HEK293 (cell line): ENCODE measurements at regions not wholly inside any gene's neighbourhood (a gene's known extent, or its start where the extent isn't known, plus 50 kb on each side); places are given as distances from the start of the nearest gene placed in this dataset.

Source experiments
- CTCF ChIA-PET: fragments of 350-600 bp; formaldehyde crosslinking; extraction: SDS; loops from one replicate; lab custom pipeline; 2021; ENCODE audit warnings: antibody characterized with exemption; lab: Yijun Ruan, JAX
- POLR2A ChIA-PET: fragments of 300-600 bp; formaldehyde crosslinking; extraction: SDS; loops from one replicate; lab custom pipeline; 2020; ENCODE audit warnings: antibody characterized with exemption, inconsistent platforms; lab: Yijun Ruan, JAX
- H3K27ac ChIP-seq: fragments of 200-500 bp; sonication (Bioruptor generic); 2 replicates; pipeline ENCODE4 v1.5.1; 2014; ENCODE audit warnings: low read depth, low read length, control low read depth, inconsistent platforms; ENCODE audit errors: extremely low read depth
- H3K36me3 ChIP-seq, 2 experiments: fragments of 200-500 bp in 1 of 2; sonication (Bioruptor generic) in 1 of 2; 1 replicate in 1 of 2; 2 replicates in 1 of 2; pipeline ENCODE4 v1.5.1; 2014 to 2017; ENCODE audit warnings: inconsistent platforms in 2 of 2, low read length in 2 of 2; ENCODE audit not compliant: control insufficient read depth in 2 of 2, insufficient read depth in 1 of 2
- H3K4me1 ChIP-seq: fragments of 200-500 bp; sonication (Bioruptor generic); 2 replicates; pipeline ENCODE4 v1.5.1; 2014; ENCODE audit warnings: mild to moderate bottlenecking, low read length, inconsistent platforms; ENCODE audit not compliant: control insufficient read depth, insufficient read depth
- H3K4me3 ChIP-seq: 2 replicates; pipeline ENCODE4 v1.5.1; 2011; ENCODE audit warnings: low read depth, mild to moderate bottlenecking, control low read depth, low read length, moderate library complexity
- H3K9me3 ChIP-seq: fragments of 200-500 bp; sonication (Bioruptor generic); 2 replicates; pipeline ENCODE4 v1.5.1; 2014; ENCODE audit warnings: low read depth, low read length, inconsistent platforms; ENCODE audit not compliant: control insufficient read depth, insufficient read depth
- AEBP2 ChIP-seq: fragments of 450-650 bp; formaldehyde crosslinking; IDR thresholded peaks from 2 replicates; pipeline ENCODE4 v1.5.1; 2016; ENCODE audit warnings: missing biosample characterization, missing genetic modification characterization, borderline replicate concordance
- HOXD13 ChIP-seq: sonication (generic); formaldehyde crosslinking; IDR thresholded peaks from 2 replicates; pipeline ENCODE4 v1.8.0; 2022; ENCODE audit warnings: missing genetic modification reagents, borderline replicate concordance
- KLF7 ChIP-seq: fragments of 450-650 bp; formaldehyde crosslinking; IDR thresholded peaks from 2 replicates; pipeline ENCODE4 v1.5.1; 2016; ENCODE audit warnings: missing biosample characterization, missing genetic modification characterization, borderline replicate concordance
- PRDM10 ChIP-seq: fragments of 450-650 bp; formaldehyde crosslinking; IDR thresholded peaks from 2 replicates; pipeline ENCODE4 v1.5.1; 2016; ENCODE audit warnings: missing biosample characterization, missing genetic modification characterization
- ZBTB21 ChIP-seq: fragments of 450-650 bp; formaldehyde crosslinking; IDR thresholded peaks from 2 replicates; pipeline ENCODE4 v1.5.1; 2017; ENCODE audit warnings: missing biosample characterization, missing genetic modification characterization
- ZBTB48 ChIP-seq: fragments of 450-650 bp; formaldehyde crosslinking; IDR thresholded peaks from 2 replicates; pipeline ENCODE4 v1.5.1; 2016; ENCODE audit warnings: missing biosample characterization, missing genetic modification characterization
- ZNF132 ChIP-seq: fragments of 450-650 bp; formaldehyde crosslinking; IDR thresholded peaks from 2 replicates; pipeline ENCODE4 v1.5.1; 2017; ENCODE audit warnings: missing biosample characterization, missing genetic modification characterization, borderline replicate concordance
- ZNF138 ChIP-seq: fragments of 450-650 bp; formaldehyde crosslinking; IDR thresholded peaks from 2 replicates; pipeline ENCODE4 v1.5.1; 2016; ENCODE audit warnings: missing biosample characterization, missing genetic modification characterization, borderline replicate concordance
- ZNF221 ChIP-seq: fragments of 450-650 bp; formaldehyde crosslinking; IDR thresholded peaks from 2 replicates; pipeline ENCODE4 v1.5.1; 2017; ENCODE audit warnings: missing biosample characterization, missing genetic modification characterization, borderline replicate concordance
- ZNF223 ChIP-seq: fragments of 450-650 bp; formaldehyde crosslinking; IDR thresholded peaks from 2 replicates; pipeline ENCODE4 v1.5.1; 2016; ENCODE audit warnings: missing biosample characterization, missing genetic modification characterization
- ZNF274 ChIP-seq, 2 experiments: fragments of 200-500 bp in 1 of 2; fragments of 450-650 bp in 1 of 2; sonication (Bioruptor generic) in 1 of 2; formaldehyde crosslinking in 1 of 2; IDR thresholded peaks; 2 replicates each; pipeline versions ENCODE4 v1.5.1 to v1.6.1; 2014 to 2016; ENCODE audit warnings: borderline replicate concordance in 1 of 2, inconsistent platforms in 1 of 2, low read length in 1 of 2, missing biosample characterization in 1 of 2, missing genetic modification characterization in 1 of 2
- ZNF391 ChIP-seq: fragments of 450-650 bp; formaldehyde crosslinking; IDR thresholded peaks from 2 replicates; pipeline ENCODE4 v1.5.1; 2016; ENCODE audit warnings: low read depth, missing biosample characterization, missing genetic modification characterization, borderline replicate concordance
- ZNF404 ChIP-seq: fragments of 450-650 bp; formaldehyde crosslinking; IDR thresholded peaks from 2 replicates; pipeline ENCODE4 v1.5.1; 2017; ENCODE audit warnings: missing biosample characterization, missing genetic modification characterization
- ZNF530 ChIP-seq: fragments of 450-650 bp; formaldehyde crosslinking; IDR thresholded peaks from 2 replicates; pipeline ENCODE4 v1.5.1; 2016; ENCODE audit warnings: low read depth, missing biosample characterization, missing genetic modification characterization
- ZNF623 ChIP-seq: fragments of 450-650 bp; formaldehyde crosslinking; IDR thresholded peaks from 2 replicates; pipeline ENCODE4 v1.5.1; 2016; ENCODE audit warnings: missing biosample characterization, missing genetic modification characterization
- ZNF747 ChIP-seq: fragments of 450-650 bp; formaldehyde crosslinking; IDR thresholded peaks from 2 replicates; pipeline ENCODE4 v1.5.1; 2016; ENCODE audit warnings: missing biosample characterization, missing genetic modification characterization
- ZNF776 ChIP-seq: fragments of 450-650 bp; formaldehyde crosslinking; IDR thresholded peaks from 2 replicates; pipeline ENCODE4 v1.5.0; 2017; ENCODE audit warnings: missing biosample characterization, missing genetic modification characterization, borderline replicate concordance
- ZNF785 ChIP-seq: fragments of 450-650 bp; formaldehyde crosslinking; IDR thresholded peaks from 2 replicates; pipeline ENCODE4 v1.5.1; 2016; ENCODE audit warnings: missing biosample characterization, missing genetic modification characterization
- ZSCAN18 ChIP-seq: fragments of 450-650 bp; formaldehyde crosslinking; IDR thresholded peaks from 2 replicates; pipeline ENCODE4 v1.5.1; 2016; ENCODE audit warnings: missing biosample characterization, missing genetic modification characterization
- TF ChIP-seq, protein P1 (sequence below): fragments of 450-650 bp; formaldehyde crosslinking; IDR thresholded peaks from 2 replicates; pipeline ENCODE4 v1.5.1; 2016; ENCODE audit warnings: missing biosample characterization, missing genetic modification characterization

GRCh38 chr15:91649016-91649415, 204.5 kb upstream of the SLCO3A1 start (continued):
- TF ChIP-seq PRDM10 (tag by site-specific recombination) = no peak
- no peak for TF ChIP-seq ZNF530 (tag by site-specific recombination)
- TF ChIP-seq, all 188 proteins: peak for 0

DNA sequence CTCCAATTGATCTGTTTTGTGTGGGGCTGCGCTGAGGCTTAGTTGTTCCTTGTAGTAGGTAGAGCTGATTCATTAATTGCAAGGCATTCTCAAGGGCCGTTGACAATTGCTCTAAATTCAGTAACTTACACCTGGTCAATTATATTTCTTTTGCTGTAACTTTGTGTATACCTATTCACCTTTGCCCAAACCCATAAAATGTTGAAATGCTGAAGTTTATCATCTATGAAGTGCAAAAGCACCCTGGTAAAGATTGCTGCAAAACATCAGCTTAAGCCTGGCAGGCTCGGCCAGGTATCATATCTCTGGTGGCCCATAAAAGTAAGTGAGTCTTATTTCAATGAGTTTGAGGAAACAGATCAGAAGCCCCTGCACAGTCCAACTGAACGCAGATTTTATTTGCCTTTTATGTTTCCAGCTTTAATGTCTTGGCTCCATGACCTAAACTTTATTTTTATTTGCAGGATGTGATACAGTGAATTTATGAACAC, 203.6 kb upstream of the SLCO3A1 start:
- Histone ChIP-seq H3K36me3 (no peaks in the 10 kb centered on the region), H3K27ac (no peak overlapping the region), H3K4me3 (no peak overlapping the region), H3K4me1 (no peaks in the 10 kb centered on the region), H3K9me3 (no peaks in the 10 kb centered on the region)
- TF ChIP-seq ZBTB21 (tag by site-specific recombination) (no peak), KLF7 (tag by site-specific recombination) (no peak), AEBP2 (no peak), ZNF138 (tag by site-specific recombination) (no peak), ZNF776 (no peak), ZNF623 (tag by site-specific recombination) (no peak), ZNF221 (tag by site-specific recombination) (no peak), ZNF274 (IDR thresholded peaks at IDR 0.05; ENCODE audit: low read length) (no peak), ZNF274 (tag by site-specific recombination; IDR thresholded peaks at IDR 0.05; ENCODE audit: borderline replicate concordance) (no peak), ZNF132 (tag by site-specific recombination) (no peak), HOXD13 (CRISPR knock-in tag) (no peak), ZNF391 (tag by site-specific recombination) (no peak), ZNF785 (tag by site-specific recombination) (no peak), ZSCAN18 (tag by site-specific recombination) (no peak), ZBTB48 (tag by site-specific recombination) (no peak), ZNF223 (tag by site-specific recombination) (no peak), ZNF404 (tag by site-specific recombination) (no peak), ZNF747 (tag by site-specific recombination) (no peak)
- TF ChIP-seq, protein P1, sequence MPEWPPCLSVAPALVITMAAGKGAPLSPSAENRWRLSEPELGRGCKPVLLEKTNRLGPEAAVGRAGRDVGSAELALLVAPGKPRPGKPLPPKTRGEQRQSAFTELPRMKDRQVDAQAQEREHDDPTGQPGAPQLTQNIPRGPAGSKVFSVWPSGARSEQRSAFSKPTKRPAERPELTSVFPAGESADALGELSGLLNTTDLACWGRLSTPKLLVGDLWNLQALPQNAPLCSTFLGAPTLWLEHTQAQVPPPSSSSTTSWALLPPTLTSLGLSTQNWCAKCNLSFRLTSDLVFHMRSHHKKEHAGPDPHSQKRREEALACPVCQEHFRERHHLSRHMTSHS (tag by site-specific recombination) = no peak
- POLR2A ChIA-PET = no interaction called here
- CTCF ChIA-PET = interaction anchor here (1.2 kb wide), 1 partner anchor 10 kb away, joined by 4 read pairs; no protein-coding TSS in a partner anchor
